GM10266 (cell line): ENCODE measurements at regions not wholly inside any gene's neighbourhood (a gene's known extent, or its start where the extent isn't known, plus 50 kb on each side); places are given as distances from the start of the nearest gene placed in this dataset.
"Not testable (repeated sequence)": the region's sequence is repeated elsewhere in the genome, so short reads cannot be mapped to it uniquely, and the experiment has no call there.

Source experiments
- DNase-seq: peaks from one replicate; pipeline ENCODE4 v3.0.0; 2012; ENCODE audit errors: extremely low spot score
- CTCF ChIP-seq: IDR thresholded peaks from 2 replicates; pipeline ENCODE4 v1.5.1; 2012; ENCODE audit warnings: mild to moderate bottlenecking, low read depth; ENCODE audit not compliant: control insufficient read depth, insufficient read depth; ENCODE audit errors: missing control alignments

GRCh38 chr20:2223558-2224367 is 72.0 kb upstream of the TGM3 start:
- DNase-seq = no peak
- TF ChIP-seq CTCF = no peak

- TF ChIP-seq CTCF = no peak
- DNase-seq = no peak
Measured at GRCh38 chr20:2224368-2224639, 71.5 kb upstream of the TGM3 start.

GRCh38 chr20:2227285-2227684 is 68.5 kb upstream of the TGM3 start:
- not testable (repeated sequence) for DNase-seq

GRCh38 chr20:2227861-2228260 is 67.9 kb upstream of the TGM3 start:
- no peak for TF ChIP-seq CTCF
- DNase-seq = no peak

GRCh38 chr20:2228926-2229325 is 66.9 kb upstream of the TGM3 start:
- no peak for DNase-seq

GRCh38 chr20:2230726-2231488 is 64.9 kb upstream of the TGM3 start:
- no peak for TF ChIP-seq CTCF
- DNase-seq = no peak

More at GRCh38 chr20:2228926-2229325, 66.9 kb upstream of the TGM3 start:
- TF ChIP-seq CTCF = no peak

GRCh38 chr20:2231701-2232100 is 64.1 kb upstream of the TGM3 start:
- TF ChIP-seq CTCF = no peak
- no peak for DNase-seq
